NCI-H774 (cell line): ENCODE measurements at regions not wholly inside any gene's neighbourhood (a gene's known extent, or its start where the extent isn't known, plus 50 kb on each side); places are given as distances from the start of the nearest gene placed in this dataset.

Experiments
- DNase-seq: peaks from one replicate; lab custom pipeline; 2025; lab: John Stamatoyannopoulos, UW

- no peak for DNase-seq
Measured at GRCh38 chr2:106629981-106630380, 142.8 kb downstream of the CD8B2 start.

GRCh38 chr2:106631281-106631680 is 144.1 kb downstream of the CD8B2 start:
- DNase-seq: no peak

GRCh38 chr2:106638043-106638442 is 150.9 kb downstream of the CD8B2 start:
- DNase-seq: peak; percentile 16

- DNase-seq: no peak
Measured at GRCh38 chr2:106638580-106638979, 151.4 kb downstream of the CD8B2 start.

GRCh38 chr2:106642679-106643078 is 155.5 kb downstream of the CD8B2 start:
- DNase-seq: no peak

GRCh38 chr2:106644623-106645022 is 157.5 kb downstream of the CD8B2 start:
- DNase-seq: no peak

GRCh38 chr2:106646605-106647004 is 159.4 kb downstream of the CD8B2 start:
- no peak for DNase-seq

- DNase-seq: no peak
Measured at GRCh38 chr2:106649306-106649705, 162.1 kb downstream of the CD8B2 start.

GRCh38 chr2:106653465-106653864 is 166.3 kb downstream of the CD8B2 start:
- no peak for DNase-seq

- DNase-seq: no peak
Measured at GRCh38 chr2:106658616-106659015, 171.5 kb downstream of the CD8B2 start.

- DNase-seq: no peak
Measured at GRCh38 chr2:106664669-106665068, 177.5 kb downstream of the CD8B2 start.

GRCh38 chr2:106667478-106668070 is 180.4 kb downstream of the CD8B2 start:
- DNase-seq: no peak

- DNase-seq: no peak
Measured at GRCh38 chr2:106685180-106685897, 198.2 kb downstream of the CD8B2 start.

- DNase-seq: no peak
Measured at GRCh38 chr2:106686814-106687213, 199.2 kb downstream of the ST6GAL2 start.

GRCh38 chr2:106694964-106695470 is 190.9 kb downstream of the ST6GAL2 start:
- no peak for DNase-seq

- DNase-seq: no peak
Measured at GRCh38 chr2:106695919-106696318, 190.0 kb downstream of the ST6GAL2 start.

GRCh38 chr2:106700616-106701015 is 185.4 kb downstream of the ST6GAL2 start:
- no peak for DNase-seq

- no peak for DNase-seq
Measured at GRCh38 chr2:106701203-106702022, 184.6 kb downstream of the ST6GAL2 start.

- no peak for DNase-seq
Measured at GRCh38 chr2:106703161-106703560, 182.8 kb downstream of the ST6GAL2 start.

- no peak for DNase-seq
Measured at GRCh38 chr2:106704798-106705197, 181.2 kb downstream of the ST6GAL2 start.

- no peak for DNase-seq
Measured at GRCh38 chr2:106705877-106706276, 180.1 kb downstream of the ST6GAL2 start.

GRCh38 chr2:106706283-106706682 is 179.7 kb downstream of the ST6GAL2 start:
- DNase-seq: no peak

GRCh38 chr2:106708209-106708608 is 177.8 kb downstream of the ST6GAL2 start:
- no peak for DNase-seq
